Suppressor macrophage treated with lipopolysaccharide for 4 hours (primary cell): ENCODE measurements at regions not wholly inside any gene's neighbourhood (a gene's known extent, or its start where the extent isn't known, plus 50 kb on each side); places are given as distances from the start of the nearest gene placed in this dataset.
A peak's percentile ranks its signal among the peaks of the same experiment; 100 is the strongest.
"Not testable (repeated sequence)": the region's sequence is repeated elsewhere in the genome, so short reads cannot be mapped to it uniquely, and the experiment has no call there.

ENCODE experiments used
- DNase-seq: peaks from one replicate; pipeline ENCODE4 v3.0.0-alpha.2; 2020

DNA sequence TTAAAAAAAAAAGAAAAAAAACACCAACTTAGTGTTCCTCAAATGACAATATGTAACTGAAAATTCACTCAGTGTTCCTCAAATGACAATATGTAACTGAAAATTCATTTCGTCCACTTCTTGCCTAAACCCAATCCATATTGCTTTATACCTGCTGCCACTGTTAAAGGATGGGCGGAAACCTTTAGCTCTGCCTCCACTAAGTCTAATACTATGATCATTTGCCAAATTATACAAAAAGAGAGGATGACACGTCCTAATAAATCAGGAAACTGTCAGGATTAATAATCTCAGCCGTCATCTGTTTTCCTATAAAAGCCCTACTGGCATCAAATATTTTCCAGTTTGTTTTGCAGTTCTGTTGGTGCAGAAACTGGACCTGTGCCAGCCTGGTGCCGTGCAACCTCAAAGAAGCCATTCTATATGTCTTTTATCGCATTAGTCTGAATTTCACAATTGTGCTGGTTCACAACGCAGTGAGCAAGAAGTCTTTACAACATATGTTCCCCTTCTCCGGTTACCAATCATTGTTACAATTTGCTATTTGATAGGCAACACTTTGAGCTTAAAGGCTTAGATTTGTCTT is 160.4 kb upstream of the KCNH8 start:
- DNase-seq: peak; percentile 6

DNA sequence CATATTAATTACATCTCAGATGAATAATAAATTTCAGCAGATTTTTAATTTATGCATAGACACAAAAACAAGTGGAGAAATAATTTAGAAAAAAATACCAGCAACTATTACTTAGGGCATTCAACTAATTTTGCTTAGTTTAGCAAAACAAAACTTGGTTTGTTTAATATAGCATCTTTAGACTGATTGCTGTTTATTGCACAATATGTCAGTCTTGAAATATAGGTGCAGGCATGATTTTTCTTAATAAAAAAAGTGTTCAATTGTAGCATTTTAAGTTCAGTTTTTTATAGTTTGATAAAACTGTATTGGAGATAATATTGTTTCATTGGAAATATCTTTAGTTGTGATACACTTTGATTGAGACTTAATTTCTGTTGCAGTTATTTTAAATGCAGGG is 161.2 kb upstream of the KCNH8 start:
- DNase-seq: no peak

DNA sequence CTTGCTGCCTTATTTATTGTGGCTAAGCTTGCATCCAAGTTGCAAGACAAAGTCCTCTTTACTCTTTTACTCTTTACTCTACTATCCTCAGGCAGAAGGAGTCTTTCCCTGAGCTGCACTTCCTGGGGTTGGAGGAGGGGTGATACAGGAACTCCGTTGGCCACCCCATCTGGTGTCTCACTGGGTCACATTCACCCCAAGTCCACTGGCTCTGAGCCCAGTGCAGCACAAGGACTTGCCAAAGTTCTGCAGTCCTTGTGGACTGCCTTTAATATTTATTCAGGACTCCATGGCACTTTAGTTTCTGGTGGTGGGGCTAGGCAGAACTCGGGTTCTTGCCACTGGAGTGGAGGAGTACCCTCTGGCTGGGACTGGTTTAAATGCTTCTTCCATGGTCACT is 165.4 kb upstream of the KCNH8 start:
- no peak for DNase-seq

DNA sequence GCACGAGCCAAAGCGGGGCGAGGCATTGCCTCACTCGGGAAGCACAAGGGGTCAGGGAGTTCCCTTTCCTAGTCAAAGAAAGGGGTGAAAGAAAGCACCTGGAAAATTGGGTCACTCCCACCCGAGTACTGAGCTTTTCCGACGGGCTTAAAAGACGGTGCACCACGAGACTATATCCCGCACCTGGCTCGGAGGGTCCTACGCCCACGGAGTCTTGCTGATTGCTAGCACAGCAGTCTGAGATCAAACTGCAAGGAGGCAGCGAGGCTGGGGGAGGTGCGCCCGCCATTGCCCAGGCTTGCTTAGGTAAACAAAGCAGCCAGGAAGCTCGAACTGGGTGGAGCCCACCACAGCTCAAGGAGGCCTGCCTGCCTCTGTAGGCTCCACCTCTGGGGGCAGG is 172.2 kb upstream of the KCNH8 start:
- not testable (repeated sequence) for DNase-seq

DNA sequence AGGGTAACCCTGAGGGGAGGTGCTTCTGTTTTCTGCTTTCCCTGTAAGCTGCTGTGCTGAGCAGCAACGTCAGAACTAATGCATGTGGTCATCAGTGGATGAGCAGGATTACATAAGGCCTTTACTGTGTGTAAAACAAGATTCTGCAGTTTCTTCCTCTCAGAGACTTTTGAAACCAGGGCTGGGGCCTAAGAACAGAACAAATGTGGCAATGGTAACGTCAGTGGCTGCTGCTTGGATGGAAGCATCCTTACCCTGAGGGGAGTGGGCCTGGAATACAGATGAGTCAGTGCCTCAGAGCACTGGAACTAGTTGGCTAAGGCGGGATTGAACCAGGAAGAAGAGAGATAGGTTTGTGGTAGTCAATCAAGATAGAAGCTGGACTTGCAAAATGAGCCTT is 180.2 kb upstream of the KCNH8 start:
- DNase-seq: no peak

DNA sequence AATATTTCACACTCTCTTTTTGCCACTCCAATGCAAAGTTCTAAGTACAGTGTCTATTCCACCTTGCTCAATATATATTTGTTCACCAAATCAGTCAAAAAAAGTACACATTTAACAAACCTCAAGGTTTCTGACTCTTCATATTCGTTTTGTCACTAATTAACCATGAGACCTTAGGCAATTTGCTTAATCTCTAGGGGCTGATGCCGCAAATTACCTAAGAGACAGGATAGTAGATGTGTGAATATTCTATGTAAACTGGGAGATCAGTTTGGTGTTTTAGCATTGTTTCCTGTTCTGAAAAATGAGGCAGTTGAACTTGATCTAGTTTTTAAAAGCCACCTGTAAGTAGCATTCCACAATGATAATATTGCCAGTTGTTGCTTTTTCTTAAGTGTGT is 182.5 kb upstream of the KCNH8 start:
- no peak for DNase-seq

DNA sequence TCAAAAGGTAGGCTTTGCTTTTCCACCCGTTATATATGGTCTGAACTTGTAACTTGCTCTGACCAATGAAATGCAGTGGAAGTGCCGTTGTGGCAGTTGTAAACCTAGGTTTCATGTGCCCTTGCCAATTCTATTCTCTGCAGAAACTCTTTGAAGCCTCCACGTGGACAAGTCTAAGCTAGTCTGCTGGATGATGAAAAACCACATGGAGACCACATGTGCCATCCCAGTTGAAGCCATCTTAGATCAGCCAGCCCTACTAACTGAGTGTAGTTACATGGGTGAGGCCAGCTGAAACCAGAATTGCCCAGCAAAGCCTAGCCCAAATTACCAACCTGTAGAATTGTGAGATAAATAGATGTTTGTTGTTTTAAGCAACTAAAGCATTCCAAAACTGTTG is 183.7 kb upstream of the KCNH8 start:
- DNase-seq: no peak

DNA sequence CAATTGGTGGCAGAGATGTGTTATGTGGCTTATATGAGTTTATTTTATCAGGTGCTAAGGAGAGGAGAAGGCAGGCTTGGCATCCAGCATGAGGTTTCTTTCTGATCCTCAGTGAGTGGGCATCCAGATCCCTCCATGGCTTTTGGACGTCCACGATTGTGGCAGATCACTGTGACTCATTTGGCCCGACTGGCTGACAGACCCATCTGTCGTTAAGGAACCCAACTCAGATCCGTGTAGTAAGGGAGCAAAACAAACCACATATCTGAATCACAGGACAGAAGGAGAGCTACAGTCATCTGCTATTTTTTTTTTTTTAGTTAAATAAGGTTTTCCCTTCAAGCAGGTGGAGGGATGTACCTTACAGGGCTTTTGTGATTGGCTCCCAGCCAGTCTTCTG is 197.0 kb upstream of the KCNH8 start:
- DNase-seq: no peak

DNA sequence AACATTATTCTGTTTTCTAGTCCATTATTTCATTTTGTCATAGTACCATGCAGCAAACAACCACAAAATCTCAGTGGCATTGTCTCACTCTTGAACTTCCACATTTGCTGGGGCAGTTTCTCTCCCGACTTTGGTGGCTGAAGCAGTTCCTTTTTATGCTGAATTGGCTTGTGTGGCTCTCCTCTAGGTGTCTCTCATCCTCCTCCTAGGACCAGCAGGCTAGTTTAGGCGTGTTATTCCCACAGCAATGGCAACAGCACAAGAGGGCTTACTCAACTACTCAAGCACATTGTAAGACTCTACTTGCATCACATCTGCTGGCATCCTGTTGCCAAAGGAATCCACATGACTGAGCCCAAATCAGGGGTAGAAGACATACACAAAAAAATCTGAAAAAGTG is 201.8 kb upstream of the KCNH8 start:
- DNase-seq: peak; percentile 40

DNA sequence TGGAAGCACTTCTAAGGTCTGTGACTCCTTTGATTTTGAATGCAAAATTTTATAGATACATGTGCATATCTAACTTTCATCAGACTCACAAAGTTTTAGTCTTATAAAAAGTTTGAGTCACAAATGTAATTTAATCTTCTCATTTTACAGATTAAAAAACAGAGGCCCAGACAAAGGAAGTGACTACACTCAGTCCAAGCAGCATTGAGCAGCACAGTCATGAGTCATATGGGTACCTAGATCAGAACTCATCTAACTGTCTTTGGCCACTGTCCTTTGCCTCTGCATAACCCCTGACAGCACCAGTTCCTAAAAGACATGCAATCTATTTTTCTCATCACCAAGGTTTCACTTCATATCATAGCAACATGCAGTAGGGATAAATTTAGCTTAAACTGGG is 210.7 kb upstream of the KCNH8 start:
- DNase-seq: no peak

DNA sequence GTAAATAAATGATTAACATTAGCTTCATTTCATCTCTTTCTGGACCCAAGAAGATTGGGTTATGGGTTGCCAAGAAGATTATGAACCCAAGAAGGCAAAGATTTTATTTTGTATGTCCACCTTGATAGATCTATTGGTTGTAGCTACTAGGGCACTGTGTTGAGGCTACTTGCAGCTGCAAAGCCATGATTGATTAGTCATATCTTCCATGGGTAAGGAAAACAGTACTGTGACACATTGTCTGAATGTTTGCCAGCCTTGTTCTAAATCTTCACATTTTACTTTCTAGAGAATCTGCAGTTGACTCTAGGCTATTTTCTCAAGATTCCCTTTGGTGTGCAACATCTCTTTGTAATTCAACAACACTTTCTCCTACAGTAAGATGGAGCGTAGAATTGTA is 229.2 kb upstream of the KCNH8 start:
- DNase-seq: no peak

DNA sequence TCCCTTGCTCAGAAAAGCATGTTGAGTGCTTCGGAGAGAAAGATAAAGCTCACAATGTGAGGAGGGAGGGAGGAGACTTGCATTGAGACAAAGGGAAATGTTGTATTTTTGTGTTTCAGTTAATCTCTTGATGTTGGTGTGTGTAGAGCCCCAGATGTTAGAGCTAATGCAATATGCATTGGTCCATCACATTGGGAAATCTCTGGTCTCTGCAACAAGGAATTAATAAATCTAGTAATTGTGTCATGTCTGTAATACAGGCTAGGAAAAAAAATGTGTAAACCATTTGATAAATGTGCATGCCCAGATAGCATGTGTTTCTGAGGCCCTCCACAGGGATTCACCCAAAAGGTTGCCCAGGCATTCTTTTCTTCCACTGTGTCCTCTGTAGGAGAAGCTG is 230.4 kb upstream of the KCNH8 start:
- DNase-seq: no peak

DNA sequence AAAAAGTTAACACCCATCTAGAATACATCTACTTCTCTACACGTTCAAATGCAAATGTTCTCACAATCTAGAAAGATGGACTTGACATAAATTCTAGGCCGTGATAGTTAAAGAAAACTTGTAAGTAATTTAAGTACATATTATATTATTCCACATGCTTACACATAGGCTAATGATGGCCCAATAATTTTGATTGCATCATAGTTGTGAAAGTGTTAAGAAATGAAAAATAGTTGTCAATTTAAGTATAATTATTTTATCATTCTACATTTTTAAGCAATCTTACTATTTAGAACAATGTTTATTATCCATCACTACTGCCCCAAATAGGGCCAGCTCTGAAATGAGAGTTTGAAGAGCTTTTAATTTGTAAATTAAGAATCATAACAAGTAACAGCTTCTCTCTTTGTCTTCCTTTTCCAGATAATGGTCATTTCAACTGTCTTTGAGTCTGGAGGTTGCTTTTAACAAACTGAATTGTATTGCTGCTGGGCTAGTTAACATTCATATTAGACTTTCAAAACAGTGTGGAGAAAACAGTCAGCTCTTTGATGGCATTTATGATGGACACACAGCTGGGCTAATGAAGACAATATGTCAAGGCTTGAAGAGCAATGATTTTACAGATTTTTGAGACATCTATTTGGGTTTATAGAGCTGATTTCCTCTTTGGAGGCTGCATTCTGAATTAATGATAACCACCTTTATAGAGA is 246.1 kb upstream of the KCNH8 start:
- no peak for DNase-seq

DNA sequence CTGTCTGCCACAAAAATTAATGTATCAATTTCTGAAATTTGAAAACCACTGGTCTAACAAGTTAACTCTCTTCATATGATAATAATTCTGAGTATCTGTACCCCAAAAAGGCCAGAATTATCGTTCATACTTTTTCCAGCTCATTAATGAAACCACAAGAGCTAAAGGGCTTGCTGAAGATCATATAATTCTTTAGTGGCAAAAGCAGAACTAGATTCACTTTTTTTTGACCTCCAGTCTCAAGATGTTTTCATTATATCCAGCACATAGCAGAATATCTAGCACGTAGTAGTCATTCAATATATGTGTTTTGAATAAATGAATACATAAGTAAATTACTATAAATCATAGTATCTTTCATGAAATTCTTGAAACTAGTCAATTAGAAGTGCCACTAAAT is 246.7 kb upstream of the KCNH8 start:
- no peak for DNase-seq

DNA sequence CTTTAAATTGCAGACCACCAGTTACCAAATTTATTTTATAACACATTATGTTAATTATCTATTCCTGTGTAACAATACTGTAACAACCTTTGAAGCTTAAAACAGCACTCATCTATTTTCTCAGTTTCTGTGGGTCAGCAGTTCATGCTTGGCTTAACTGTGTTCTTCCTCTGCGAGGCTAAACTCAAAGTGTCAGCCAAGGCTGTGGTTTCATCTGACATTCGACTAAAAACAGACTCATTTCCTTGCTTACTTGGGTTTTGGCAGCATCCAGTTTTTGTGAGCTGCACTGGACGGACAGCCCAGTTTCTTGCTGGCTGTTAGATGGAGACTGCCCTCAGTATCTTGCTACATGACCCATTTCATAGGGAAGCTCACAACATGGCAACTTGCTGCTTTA is 247.3 kb upstream of the KCNH8 start:
- DNase-seq: no peak

DNA sequence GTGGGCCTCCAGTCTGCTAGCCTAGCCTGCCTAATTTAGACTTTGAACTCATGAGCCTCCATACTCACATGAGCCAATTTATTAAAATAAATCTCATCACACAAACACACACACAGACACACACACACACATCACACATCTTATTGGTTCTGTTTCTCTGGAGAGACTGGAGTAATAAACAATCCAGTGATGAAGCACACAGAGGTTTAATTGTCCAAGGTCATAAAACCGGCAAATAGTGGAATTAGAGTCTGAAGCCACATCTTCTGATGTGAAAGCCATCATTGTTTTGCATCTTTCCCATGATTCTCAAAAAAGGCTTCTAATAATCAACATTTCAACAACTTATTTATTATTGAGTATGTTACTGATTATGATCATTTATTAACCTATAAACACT is 249.4 kb upstream of the KCNH8 start:
- no peak for DNase-seq

DNA sequence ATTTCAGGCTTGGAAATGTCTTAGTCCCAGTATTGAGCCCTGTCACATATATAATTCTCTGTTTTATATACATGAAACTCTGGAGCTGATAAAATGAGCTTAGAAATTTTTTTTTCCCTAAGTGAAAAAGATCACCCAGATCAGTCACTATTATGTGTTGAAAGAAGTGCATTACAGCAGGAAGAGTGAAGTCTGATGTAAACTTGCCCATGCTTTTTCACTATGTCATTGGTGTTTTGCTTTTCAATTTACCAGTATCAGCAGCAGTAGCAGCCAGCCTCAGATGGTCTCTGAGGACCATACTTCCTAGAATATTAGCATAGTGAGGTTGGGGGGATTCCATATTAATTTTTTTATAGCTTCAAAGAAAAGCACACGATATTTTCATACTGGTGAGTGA is 255.6 kb upstream of the KCNH8 start:
- DNase-seq: no peak

DNA sequence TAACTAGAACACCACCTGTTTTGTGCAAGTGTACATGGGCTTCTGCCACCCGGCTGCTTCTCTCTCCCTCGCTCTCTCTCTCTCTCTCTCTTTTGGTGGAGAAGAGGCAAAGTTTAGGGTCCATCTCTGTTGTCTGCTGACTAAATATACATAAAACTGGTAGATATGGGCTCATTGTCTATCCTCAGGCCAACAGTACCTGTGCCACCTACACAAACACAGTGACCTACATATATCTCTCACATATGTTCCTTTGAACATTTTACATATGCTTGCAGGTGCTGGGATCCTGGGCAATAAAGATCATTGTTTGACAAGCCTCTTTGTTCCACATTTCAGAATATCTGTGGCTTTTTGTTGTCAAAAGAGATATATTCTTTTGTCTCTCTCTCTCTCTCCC is 256.3 kb upstream of the KCNH8 start:
- no peak for DNase-seq

DNA sequence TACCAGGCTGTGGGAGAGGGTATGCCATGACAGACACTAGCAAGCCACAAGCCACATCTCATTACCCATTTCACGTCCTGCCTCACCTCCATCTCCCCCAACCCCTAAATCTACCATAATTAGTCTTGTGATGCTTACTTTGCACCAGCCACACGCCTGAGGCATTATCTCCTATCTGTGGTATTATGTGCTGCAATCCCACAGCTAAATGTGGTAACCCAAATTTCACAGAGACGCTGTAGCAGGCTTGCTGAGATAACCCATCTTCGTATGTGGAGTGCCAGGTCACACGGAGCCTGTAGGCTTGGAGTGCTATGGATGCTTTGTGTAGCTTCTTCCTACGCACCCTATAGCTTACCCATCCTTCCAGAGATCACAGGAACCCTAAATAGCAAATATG is 256.7 kb upstream of the KCNH8 start:
- DNase-seq: no peak

DNA sequence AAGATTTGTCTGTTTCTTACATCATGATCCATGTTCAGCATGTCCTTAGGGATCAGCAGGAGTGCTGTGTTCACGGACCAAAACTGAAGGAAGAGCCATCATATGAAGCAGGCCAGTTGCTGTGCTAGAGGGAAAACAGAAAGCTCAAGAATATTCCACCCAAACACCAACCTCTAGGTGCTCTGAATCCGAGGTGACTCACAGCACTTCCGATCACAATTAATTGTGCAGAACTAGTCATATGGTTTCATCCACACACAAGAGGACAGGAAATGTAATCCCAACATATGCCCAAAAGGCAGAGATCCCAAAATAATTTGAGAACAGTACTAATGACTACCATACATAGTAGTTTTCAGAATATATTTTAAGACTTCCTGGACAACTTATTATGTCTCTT is 257.9 kb upstream of the KCNH8 start:
- DNase-seq: no peak

DNA sequence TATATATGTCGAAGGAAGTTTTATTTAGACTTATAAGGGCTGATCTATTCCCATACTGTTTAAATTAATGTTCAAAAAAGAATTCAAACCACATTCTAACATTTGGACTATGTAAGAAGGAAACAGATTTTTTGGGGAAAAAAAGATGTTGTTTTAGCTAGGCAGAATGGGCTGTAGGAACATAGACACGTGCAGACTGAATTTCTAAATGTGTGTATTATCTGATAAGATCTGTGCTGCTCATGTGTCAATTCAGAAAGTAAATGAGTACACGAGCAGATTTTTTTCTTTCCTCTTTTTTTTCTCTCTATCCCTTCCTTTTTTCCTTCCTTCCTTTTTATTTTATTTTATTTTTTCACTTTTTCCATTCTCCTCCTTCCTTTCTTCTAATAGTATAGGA is 259.5 kb upstream of the KCNH8 start:
- no peak for DNase-seq

DNA sequence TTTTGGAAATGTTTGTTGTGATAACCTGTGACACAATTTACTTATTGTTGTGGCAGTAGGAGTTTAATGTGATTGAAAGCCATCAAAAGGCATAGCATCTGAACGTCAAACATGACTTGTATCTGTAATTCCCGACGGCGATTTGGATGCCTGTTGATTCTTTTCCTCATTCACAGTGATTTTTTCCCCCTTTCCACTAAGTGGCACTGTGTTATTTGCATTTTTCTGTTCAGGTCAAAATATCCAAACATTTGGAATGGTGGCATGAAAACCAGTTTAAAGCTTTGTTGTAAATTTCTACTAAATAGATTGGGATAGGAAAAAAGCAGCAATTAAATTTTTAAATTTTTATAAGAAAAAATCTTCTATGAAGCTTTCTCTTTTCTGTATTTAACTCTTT is 259.9 kb upstream of the KCNH8 start:
- DNase-seq: no peak

DNA sequence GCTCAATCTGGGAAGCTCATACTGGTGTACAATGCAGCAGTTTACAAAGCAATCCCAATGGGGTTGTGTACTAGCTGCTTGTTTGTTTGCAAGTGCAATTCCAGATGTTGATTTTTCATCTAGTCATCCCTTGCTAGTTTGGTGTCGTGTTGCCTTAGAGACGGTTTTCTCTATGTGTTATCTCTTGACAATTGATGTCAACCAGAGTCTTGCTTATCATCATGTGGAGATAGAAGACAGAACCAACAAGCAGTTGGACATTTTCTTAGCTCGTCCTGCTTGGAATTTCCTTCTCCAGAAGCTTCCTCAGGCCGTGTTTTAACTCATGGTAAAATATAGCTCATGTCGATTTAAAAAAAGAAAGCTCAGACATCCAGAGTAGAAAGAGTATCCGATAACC is 262.0 kb upstream of the KCNH8 start:
- no peak for DNase-seq

DNA sequence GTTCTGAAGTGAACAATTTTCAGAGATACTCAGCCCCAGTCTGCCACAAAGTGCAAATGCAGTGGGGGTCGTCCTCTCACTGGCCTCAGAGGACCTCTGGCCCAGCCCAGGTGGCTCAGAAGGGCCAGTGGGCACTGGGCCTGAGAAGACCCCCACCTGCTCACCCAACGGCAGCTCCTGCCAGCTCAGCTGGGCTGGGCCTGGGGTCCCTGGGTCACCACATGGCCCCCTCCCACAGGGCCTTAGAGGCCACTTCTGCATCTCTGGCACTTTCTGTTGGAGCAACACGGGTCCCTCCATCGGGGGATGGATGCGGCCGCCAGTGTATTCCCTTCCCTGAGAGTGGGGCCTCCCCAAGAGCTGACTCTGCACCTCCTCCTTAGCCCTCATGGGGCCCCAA is 262.7 kb upstream of the KCNH8 start:
- DNase-seq: no peak

DNA sequence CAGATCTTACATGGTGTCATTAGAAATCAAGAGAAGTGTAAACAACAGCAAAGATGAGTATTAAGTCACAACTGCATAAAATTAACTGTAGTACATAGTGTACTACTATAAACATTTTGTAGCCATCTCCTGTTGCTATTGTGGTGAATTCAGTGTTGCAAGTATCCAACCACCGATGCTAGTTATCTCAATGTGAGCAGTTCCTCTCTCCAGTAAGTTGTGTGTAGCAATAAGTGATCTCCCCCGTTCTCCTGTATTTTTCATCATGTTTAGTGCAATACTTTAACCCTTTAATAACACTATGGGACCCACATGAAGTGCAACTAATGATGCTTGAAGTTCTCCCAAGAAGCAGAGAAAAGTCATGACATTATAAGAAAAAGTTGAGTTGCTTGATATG is 264.7 kb upstream of the KCNH8 start:
- no peak for DNase-seq
